ENCODE measurements at regions not wholly inside any gene's neighbourhood (a gene's known extent, or its start where the extent isn't known, plus 50 kb on each side); places are given as distances from the start of the nearest gene placed in this dataset.

DNA sequence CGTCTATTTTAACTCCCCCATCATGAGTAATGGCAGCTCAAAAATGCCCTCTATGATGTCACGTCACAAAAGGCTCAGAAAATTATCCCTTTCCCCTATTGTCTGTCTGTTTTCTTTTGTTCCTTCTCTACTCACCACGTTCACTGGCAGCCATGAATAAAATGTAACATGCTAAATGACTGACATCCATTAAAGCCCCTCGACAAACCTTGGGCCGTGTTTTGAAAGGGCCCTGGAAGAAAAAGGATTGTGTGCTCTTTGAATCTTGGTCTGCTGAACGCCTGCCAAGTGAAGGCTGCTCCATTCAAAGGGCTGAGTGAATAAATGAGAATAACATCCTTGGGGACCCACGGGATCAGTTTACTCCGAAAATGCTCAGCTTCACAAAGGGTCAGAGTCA lies 118.7 kb downstream of the RPS12 start:
- peak overlapping the region; percentile 46 for H3K4me2 ChIP-seq (ENCODE audit: insufficient read depth, low read length)
- H3K36me3 ChIP-seq (ENCODE audit: insufficient read depth, low read length): no peaks in the 10 kb centered on the region
- H2AFZ ChIP-seq (ENCODE audit: low read length): peak overlapping the region; percentile 66
- H3K27me3 ChIP-seq (ENCODE audit: insufficient read depth, low read length): peaks cover 31% of the 10 kb centered on the region
- H3K27ac ChIP-seq (ENCODE audit: low read depth, low read length): no peak overlapping the region
- H3K4me1 ChIP-seq (ENCODE audit: insufficient read depth, low read length): peaks cover 25% of the 10 kb centered on the region
- no peaks in the 10 kb centered on the region for H3K79me2 ChIP-seq (ENCODE audit: insufficient read depth, low read length)
- no peaks in the 10 kb centered on the region for H4K20me1 ChIP-seq (ENCODE audit: insufficient read depth, low read length)
- peak overlapping the region; percentile 17 for H3K4me3 ChIP-seq (ENCODE audit: insufficient read depth, low read length)
- H3K9me3 ChIP-seq (ENCODE audit: low read depth, low read length): no peaks in the 10 kb centered on the region
- TF ChIP-seq, protein P1, sequence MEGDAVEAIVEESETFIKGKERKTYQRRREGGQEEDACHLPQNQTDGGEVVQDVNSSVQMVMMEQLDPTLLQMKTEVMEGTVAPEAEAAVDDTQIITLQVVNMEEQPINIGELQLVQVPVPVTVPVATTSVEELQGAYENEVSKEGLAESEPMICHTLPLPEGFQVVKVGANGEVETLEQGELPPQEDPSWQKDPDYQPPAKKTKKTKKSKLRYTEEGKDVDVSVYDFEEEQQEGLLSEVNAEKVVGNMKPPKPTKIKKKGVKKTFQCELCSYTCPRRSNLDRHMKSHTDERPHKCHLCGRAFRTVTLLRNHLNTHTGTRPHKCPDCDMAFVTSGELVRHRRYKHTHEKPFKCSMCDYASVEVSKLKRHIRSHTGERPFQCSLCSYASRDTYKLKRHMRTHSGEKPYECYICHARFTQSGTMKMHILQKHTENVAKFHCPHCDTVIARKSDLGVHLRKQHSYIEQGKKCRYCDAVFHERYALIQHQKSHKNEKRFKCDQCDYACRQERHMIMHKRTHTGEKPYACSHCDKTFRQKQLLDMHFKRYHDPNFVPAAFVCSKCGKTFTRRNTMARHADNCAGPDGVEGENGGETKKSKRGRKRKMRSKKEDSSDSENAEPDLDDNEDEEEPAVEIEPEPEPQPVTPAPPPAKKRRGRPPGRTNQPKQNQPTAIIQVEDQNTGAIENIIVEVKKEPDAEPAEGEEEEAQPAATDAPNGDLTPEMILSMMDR (IDR thresholded peaks at IDR 0.05; ENCODE audit: extremely low read depth, low read depth, low read length): no peak
- no peak for DNase-seq (ENCODE audit: insufficient read length, low spot score, missing footprints)

DNA sequence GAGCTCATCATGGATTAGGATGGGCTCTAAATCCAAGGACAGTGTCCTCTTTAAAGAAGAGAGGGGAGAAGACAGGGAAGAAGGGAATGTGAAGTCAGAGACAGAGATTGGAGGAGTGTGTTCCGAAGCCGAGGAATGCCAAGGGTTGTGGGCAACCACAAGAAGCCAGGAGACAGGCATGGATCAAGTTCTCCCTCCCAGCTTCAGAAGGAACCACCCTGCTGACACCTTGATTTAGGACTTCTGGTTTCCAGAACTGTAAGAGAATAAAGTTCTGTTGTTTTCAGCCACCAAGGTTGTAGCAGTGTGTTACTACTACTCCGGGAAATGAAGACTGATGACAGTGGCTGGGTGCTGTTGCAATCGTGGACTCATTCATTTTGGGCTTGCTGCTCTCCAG lies 120.1 kb downstream of the RPS12 start:
- H3K9me3 ChIP-seq (ENCODE audit: low read depth, low read length): no peaks in the 10 kb centered on the region
- H3K27ac ChIP-seq (ENCODE audit: low read depth, low read length): no peak overlapping the region
- H3K36me3 ChIP-seq (ENCODE audit: insufficient read depth, low read length): no peaks in the 10 kb centered on the region
- H3K4me1 ChIP-seq (ENCODE audit: insufficient read depth, low read length): peaks cover 25% of the 10 kb centered on the region
- H3K4me3 ChIP-seq (ENCODE audit: insufficient read depth, low read length): no peak overlapping the region
- peak overlapping the region; percentile 10 for H3K4me2 ChIP-seq (ENCODE audit: insufficient read depth, low read length)
- TF ChIP-seq, protein P1 (IDR thresholded peaks at IDR 0.05; ENCODE audit: extremely low read depth, low read depth, low read length): no peak
- H3K79me2 ChIP-seq (ENCODE audit: insufficient read depth, low read length): no peaks in the 10 kb centered on the region
- H3K27me3 ChIP-seq (ENCODE audit: insufficient read depth, low read length): peaks cover 27% of the 10 kb centered on the region
- DNase-seq (ENCODE audit: insufficient read length, low spot score, missing footprints): no peak
- peak overlapping the region; percentile 44 for H2AFZ ChIP-seq (ENCODE audit: low read length)
- H4K20me1 ChIP-seq (ENCODE audit: insufficient read depth, low read length): no peaks in the 10 kb centered on the region

DNA sequence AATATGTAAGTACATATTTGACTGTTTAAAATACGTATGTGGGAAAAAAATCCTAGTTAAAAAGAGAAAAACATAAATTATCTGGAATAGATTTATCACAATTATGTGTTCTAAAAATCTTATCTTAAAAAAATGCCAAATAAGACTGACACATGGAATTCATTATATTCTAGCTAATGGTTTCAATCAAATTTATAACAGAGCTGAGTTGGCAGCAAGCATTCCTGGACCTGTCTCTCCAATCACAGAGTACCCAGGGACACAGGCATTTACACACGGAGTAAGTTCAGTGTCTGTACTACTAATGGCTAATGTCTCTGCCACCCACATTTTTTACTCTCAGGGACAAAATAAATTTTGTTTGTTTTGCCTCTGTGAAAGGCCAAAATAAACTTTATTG lies 122.3 kb downstream of the RPS12 start:
- peak; percentile 27 for DNase-seq (ENCODE audit: insufficient read length, low spot score, missing footprints)
- Histone ChIP-seq H3K4me3 (ENCODE audit: insufficient read depth, low read length) (no peak overlapping the region), H3K4me2 (ENCODE audit: insufficient read depth, low read length) (no peak overlapping the region), H3K79me2 (ENCODE audit: insufficient read depth, low read length) (no peaks in the 10 kb centered on the region), H3K4me1 (ENCODE audit: insufficient read depth, low read length) (peaks cover 22% of the 10 kb centered on the region), H2AFZ (ENCODE audit: low read length) (no peak overlapping the region), H3K9me3 (ENCODE audit: low read depth, low read length) (no peaks in the 10 kb centered on the region), H3K27ac (ENCODE audit: low read depth, low read length) (no peak overlapping the region), H4K20me1 (ENCODE audit: insufficient read depth, low read length) (no peaks in the 10 kb centered on the region), H3K36me3 (ENCODE audit: insufficient read depth, low read length) (no peaks in the 10 kb centered on the region), H3K27me3 (ENCODE audit: insufficient read depth, low read length) (peaks cover 12% of the 10 kb centered on the region)
- TF ChIP-seq, protein P1 (IDR thresholded peaks at IDR 0.05; ENCODE audit: extremely low read depth, low read depth, low read length): no peak

DNA sequence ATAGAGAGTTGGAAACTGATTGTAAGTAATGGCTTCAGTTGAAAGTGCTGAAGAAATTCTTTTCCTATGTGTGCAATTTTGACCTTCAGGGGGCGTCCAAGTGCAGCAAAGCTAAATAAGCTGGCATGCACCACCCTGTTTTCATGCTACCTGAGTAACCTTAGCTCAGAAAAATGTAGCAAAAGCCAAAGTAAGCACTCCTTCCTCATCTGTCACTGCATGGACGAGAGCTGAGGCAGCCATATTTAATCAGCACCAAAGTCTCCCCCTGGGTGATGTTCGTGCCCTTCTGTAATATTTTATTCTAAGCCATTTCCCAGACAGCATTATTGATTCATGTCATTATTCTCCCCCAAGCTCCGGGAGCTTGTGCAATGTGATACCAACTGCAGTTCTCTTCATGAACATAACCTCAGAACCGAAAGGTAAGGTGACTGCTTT lies 123.1 kb downstream of the RPS12 start:
- no peak overlapping the region for H3K4me2 ChIP-seq (ENCODE audit: insufficient read depth, low read length)
- no peaks in the 10 kb centered on the region for H3K79me2 ChIP-seq (ENCODE audit: insufficient read depth, low read length)
- no peaks in the 10 kb centered on the region for H4K20me1 ChIP-seq (ENCODE audit: insufficient read depth, low read length)
- H3K27me3 ChIP-seq (ENCODE audit: insufficient read depth, low read length): peaks cover 12% of the 10 kb centered on the region
- no peak overlapping the region for H3K4me3 ChIP-seq (ENCODE audit: insufficient read depth, low read length)
- no peak overlapping the region for H2AFZ ChIP-seq (ENCODE audit: low read length)
- no peak overlapping the region for H3K27ac ChIP-seq (ENCODE audit: low read depth, low read length)
- TF ChIP-seq, protein P1 (IDR thresholded peaks at IDR 0.05; ENCODE audit: extremely low read depth, low read depth, low read length): peak; percentile 79
- no peaks in the 10 kb centered on the region for H3K9me3 ChIP-seq (ENCODE audit: low read depth, low read length)
- peak; percentile 42 for DNase-seq (ENCODE audit: insufficient read length, low spot score, missing footprints)
- H3K36me3 ChIP-seq (ENCODE audit: insufficient read depth, low read length): no peaks in the 10 kb centered on the region
- peaks cover 15% of the 10 kb centered on the region for H3K4me1 ChIP-seq (ENCODE audit: insufficient read depth, low read length)

All from osteoblast (primary cell).